Activated T-cell treated with anti-CD3 and anti-CD28 coated beads, Interleukin-2, amount 50 U/mL, for 72 hours (primary cell): ENCODE measurements at regions not wholly inside any gene's neighbourhood (a gene's known extent, or its start where the extent isn't known, plus 50 kb on each side); places are given as distances from the start of the nearest gene placed in this dataset.

Source experiments
- ATAC-seq, 2 donors: fragments of 150-1000 bp; cut with Tn5 transposase; replicated peaks in 1 of 2; 2 replicates each; pipeline ENCODE4 v1.10.0; 2021; ENCODE audit warnings: moderate library complexity in 2 of 2, mild to moderate bottlenecking in 1 of 2
- DNase-seq, 2 donors: peaks; one replicate each; pipeline ENCODE4 v3.0.0; 2021 to 2022; ENCODE audit warnings: mixed read lengths in 1 of 2
- H3K27ac Mint-ChIP-seq: one replicate; pipeline ENCODE4 v1.8.0; 2022; ENCODE audit warnings: mild to moderate bottlenecking, moderate library complexity, mixed read lengths
- H3K27me3 Mint-ChIP-seq: one replicate; pipeline ENCODE4 v1.8.0; 2022; ENCODE audit warnings: low read depth, mixed read lengths
- H3K36me3 Mint-ChIP-seq, 2 donors: one replicate each; pipeline ENCODE4 v1.8.0; 2022; ENCODE audit warnings: mixed read lengths in 2 of 2, mild to moderate bottlenecking in 1 of 2; ENCODE audit not compliant: insufficient read depth in 2 of 2
- H3K4me1 Mint-ChIP-seq: one replicate; pipeline ENCODE4 v1.8.0; 2022; ENCODE audit warnings: low read depth, mixed read lengths
- H3K4me3 Mint-ChIP-seq, 2 donors: one replicate each; pipeline ENCODE4 v1.8.0; 2022; ENCODE audit warnings: mild to moderate bottlenecking in 2 of 2, mixed read lengths in 2 of 2, moderate library complexity in 2 of 2
- H3K9me3 Mint-ChIP-seq, 2 donors: one replicate each; pipeline ENCODE4 v1.8.0; 2022; ENCODE audit warnings: mixed read lengths in 2 of 2

- ATAC-seq (no peak), DNase-seq (no peak)
- no peaks in the 10 kb centered on the region for H3K27me3 Mint-ChIP-seq
- peaks cover 0 to 2% of the 10 kb centered on the region in 2 donors for H3K9me3 Mint-ChIP-seq
- peak overlapping the region; percentile 26 for H3K27ac Mint-ChIP-seq
- no peaks in the 10 kb centered on the region for H3K36me3 Mint-ChIP-seq
- no peaks in the 10 kb centered on the region for H3K4me1 Mint-ChIP-seq
- H3K4me3 Mint-ChIP-seq: no peak overlapping the region
These were observed 50.9 kb upstream of the ZFAND5 start for GRCh38 chr9:72415948-72416347.

- no peak for DNase-seq
- Mint-ChIP-seq H3K36me3 (no peaks in the 10 kb centered on the region), H3K4me3 (no peak overlapping the region), H3K27ac (no peak overlapping the region), H3K4me1 (no peaks in the 10 kb centered on the region), H3K9me3 (peaks cover 0 to 2% of the 10 kb centered on the region in 2 donors), H3K27me3 (no peaks in the 10 kb centered on the region)
- no peak for ATAC-seq
These were observed 50.2 kb upstream of the ZFAND5 start for GRCh38 chr9:72415163-72415562.
